NCI-H82 (cell line): ENCODE measurements at regions not wholly inside any gene's neighbourhood (a gene's known extent, or its start where the extent isn't known, plus 50 kb on each side); places are given as distances from the start of the nearest gene placed in this dataset.

Experiments used
- DNase-seq: peaks from one replicate; lab custom pipeline; 2025; lab: John Stamatoyannopoulos, UW

GRCh38 chr15:70473581-70474370, 289.6 kb downstream of the UACA start:
- no peak for DNase-seq

DNA sequence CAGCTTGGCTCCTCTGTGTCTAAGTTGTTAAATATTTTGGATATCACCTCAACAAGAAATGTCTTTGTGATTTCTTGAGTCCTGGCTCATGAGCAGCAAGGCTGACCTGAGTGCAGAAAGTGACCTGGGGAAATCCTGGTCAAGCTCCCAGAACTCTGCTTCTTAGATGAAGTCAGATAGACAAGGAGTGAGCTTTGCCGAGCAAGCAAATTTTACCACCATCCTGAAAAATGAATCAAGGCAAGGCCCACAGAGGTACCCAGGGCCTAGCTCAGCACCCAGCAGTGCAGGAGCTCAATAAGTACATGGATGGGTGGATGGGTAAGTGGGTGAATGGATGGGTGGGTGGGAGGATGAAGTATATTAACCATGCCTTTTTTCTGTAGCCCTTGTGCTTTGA, 291.8 kb downstream of the UACA start:
- DNase-seq: no peak

DNA sequence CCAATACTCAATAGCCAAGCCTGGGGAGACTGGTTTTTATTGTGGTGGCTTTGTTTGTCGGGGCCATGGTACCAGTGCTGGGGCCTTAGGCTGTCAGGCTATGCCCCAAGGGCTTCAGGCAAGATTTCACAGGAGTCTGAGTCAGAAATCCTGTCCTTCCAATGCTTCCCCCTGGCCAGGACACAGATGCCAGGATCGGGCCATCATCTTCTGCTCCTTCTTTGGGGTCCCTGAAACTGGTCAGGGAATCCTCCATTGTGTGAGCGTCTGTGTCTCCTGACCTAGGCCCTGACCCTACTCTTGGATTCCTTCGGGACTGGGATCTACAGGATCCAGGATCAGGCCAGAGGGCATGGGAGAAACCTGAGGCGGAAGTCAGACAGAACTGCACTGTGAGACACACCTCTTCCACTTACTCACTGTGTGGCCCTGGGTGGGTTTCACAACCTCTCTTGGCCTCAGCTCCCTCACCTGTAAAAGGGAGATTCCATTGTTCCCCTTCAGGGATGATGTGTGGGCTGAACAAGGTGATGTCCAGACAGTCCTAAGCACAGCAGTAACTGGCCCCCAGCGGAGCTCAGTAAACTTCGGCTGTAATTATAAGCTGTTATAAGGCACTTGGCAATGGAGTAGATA, 292.7 kb downstream of the UACA start:
- no peak for DNase-seq

DNA sequence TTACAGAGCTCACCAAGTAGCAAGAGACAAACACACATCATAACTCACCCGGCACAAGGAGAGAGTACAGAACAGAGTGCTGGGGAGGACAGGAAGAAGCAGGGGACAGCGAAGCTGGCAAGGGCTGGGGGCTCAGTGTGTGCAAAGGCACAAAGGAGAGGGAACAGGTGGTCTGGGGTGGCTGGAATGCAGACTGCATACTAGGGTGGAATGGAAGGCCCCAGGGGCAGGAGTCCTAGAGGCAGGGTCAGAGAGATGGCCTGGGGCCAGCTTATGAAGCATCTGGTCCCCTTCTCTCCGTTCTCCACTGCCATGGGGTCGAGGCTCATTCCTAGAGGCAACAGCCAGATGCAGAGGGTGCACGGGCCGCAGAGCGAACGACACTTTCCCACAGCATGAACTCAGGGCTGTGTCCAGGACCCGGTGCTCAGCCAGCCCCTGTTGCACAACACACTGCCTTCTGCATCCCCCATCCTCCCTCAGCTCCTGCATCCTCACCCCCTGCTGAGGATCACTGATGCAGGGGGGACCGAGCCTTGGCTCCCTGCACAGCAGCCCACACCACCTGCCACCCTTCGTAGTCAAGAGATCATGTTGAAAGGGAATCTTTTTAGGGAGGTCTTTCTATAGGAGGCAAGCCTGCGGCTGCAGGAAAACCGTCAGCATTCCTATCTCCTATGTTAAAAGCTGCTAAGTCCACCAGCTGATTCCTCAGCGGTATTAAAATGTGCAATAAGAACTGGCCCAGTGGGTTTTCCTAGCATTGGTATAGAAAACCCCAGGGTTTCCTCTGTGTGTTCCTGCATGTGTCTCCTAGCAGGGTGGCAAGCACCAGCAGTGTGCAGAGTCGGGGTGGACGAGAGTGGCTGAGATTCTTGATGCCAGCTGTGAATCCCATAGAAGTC, 293.5 kb downstream of the UACA start:
- peak; percentile 33 for DNase-seq

GRCh38 chr15:70469182-70469581, 294.2 kb downstream of the UACA start:
- no peak for DNase-seq

- DNase-seq: peak; percentile 78
These were observed 296.3 kb downstream of the UACA start for GRCh38 chr15:70466895-70467529.

- peak; percentile 48 for DNase-seq
These were observed 297.1 kb downstream of the UACA start for GRCh38 chr15:70466305-70466704.

DNA sequence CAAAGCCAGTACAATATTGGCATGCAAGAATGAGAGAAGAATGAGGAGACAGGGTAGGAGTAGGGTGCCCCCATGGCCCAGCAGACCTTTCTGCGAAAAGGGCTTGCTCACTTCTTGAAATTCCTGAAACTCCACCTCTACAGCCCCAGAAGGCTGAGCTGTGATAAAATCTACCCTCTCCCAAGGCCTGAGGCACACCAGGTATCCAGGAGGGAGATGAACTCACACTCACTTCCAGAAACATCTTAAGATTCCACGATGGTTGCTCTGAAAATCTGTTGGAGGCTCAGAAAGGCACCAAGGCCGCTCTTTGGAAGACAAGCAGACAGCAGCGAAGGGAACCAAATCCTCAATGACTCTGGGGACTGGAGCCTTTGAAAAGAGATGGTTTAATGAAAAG, 297.5 kb downstream of the UACA start:
- DNase-seq: no peak

GRCh38 chr15:70463453-70463834, 299.9 kb downstream of the UACA start:
- no peak for DNase-seq

- no peak for DNase-seq
These were observed 301.4 kb downstream of the UACA start for GRCh38 chr15:70461992-70462391.

- DNase-seq: no peak
These were observed 302.3 kb downstream of the UACA start for GRCh38 chr15:70461017-70461416.

DNA sequence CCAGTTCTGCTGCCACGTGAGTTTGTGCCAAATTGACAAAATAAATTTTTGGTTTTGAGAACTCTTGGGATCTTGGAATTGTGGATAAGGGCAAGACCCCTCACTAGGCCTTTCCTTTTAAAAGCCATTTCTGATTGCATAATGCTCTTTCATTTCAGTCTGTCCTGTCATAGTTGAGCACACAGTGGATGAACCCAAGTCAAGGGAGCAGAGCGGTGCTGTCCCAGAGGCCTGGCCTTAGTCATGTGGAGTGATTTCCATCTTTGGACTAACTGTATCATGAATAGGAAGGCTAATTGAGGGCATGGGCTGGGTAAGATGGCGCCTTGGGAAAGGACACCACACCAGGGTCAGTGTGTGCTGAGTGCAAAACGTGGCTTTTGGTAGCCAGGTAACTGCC, 304.0 kb downstream of the UACA start:
- no peak for DNase-seq

- DNase-seq: no peak
These were observed 309.6 kb downstream of the UACA start for GRCh38 chr15:70453766-70454165.

DNA sequence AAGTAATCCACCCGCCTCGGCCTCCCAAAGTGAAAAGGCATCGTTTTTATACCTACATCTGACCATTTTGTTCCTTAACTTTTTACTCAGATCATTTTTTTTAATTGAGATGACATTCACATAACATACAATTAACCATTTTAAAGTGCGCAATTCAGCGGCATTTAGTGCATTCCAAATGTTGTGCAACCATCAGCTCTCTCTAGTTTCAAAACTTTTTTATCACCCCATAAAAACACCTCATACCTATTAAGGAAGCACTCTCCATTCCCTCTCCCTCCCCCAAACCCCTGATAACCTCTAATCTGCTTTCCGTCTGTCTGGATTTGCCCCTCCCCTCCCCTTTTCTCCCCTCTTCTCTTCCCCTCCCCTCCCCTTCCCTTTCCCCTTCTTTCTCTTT, 310.1 kb downstream of the UACA start:
- peak; percentile 80 for DNase-seq

GRCh38 chr15:70451821-70452653, 311.3 kb downstream of the UACA start:
- DNase-seq: no peak

DNA sequence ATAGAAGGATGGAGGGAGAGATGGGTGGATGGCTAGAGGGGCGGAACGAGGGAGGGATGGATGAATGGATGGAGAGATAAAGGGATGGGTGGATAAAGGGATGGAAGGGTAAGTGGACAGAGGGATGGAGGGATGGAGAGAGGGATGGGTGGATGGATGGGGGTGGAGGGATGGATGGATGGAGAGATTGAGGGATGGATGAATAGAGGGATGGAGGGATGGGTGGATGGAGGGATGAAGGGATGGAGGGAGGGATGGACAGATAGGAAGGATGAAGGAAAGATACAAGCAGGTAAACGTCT, 313.3 kb downstream of the UACA start:
- no peak for DNase-seq

GRCh38 chr15:70449311-70450141, 313.8 kb downstream of the UACA start:
- no peak for DNase-seq

DNA sequence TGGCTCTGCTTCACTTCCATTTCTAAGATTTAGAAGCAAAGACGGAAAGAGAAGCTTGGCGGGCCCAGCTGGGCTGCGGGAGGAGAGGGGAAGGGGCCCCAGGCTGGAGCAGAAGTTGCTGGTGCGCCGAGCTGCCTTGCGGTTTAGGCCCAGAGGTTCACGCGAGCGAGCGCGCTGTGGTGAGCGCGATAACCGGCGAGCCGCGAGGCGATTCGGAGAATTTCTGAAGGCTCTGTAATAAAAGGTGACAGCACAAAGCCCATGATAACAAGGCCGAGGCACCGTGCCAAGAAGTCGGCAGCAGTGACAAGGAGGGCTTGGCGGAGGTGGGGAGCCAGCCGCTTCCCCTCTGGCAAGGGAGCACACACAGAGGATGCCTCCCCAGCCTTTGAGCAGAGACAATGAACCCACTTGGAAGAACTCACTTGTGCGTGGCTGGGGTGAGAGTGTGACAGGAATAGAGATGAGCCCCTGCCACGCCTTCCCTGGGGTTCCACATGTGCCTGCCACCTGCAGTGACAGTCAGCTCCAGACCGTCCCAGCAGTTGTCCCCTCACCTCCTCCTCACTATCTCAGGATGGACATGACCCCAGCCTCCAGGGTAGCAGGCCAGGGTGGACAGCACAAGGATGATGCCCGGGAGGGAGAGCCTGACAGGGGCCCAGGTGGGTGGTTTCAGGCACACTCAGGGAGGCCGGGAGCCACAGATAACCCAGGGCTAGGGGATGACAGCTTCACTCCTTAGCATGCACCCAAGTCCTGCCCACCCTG, 315.2 kb downstream of the UACA start:
- peak; percentile 8 for DNase-seq

DNA sequence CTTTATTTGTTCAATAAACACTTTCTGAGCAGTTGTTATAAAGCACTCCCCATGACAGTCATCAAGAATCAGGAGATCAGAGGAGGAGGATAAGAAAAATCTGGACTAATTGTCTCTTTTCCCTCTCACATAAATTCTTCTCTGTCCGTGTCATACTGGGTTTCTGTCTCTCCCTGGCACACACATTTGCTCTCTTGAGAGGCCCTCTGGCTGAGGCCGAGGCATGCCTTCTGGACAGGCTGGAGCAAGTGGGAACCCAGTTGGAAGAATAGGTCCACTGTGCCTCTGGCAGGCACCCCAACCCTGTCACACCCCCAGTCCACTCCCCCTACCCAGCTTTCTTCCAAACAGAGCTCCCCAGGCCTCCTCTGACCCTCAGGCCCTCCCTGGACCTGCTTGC, 315.8 kb downstream of the UACA start:
- no peak for DNase-seq

- no peak for DNase-seq
These were observed 316.3 kb downstream of the UACA start for GRCh38 chr15:70447081-70447480.
